Inflammatory macrophage treated with lipopolysaccharide for 4 hours (primary cell): ENCODE measurements at regions not wholly inside any gene's neighbourhood (a gene's known extent, or its start where the extent isn't known, plus 50 kb on each side); places are given as distances from the start of the nearest gene placed in this dataset.

Experiments
- DNase-seq: peaks from one replicate; pipeline ENCODE4 v3.0.0-alpha.2; 2020

DNA sequence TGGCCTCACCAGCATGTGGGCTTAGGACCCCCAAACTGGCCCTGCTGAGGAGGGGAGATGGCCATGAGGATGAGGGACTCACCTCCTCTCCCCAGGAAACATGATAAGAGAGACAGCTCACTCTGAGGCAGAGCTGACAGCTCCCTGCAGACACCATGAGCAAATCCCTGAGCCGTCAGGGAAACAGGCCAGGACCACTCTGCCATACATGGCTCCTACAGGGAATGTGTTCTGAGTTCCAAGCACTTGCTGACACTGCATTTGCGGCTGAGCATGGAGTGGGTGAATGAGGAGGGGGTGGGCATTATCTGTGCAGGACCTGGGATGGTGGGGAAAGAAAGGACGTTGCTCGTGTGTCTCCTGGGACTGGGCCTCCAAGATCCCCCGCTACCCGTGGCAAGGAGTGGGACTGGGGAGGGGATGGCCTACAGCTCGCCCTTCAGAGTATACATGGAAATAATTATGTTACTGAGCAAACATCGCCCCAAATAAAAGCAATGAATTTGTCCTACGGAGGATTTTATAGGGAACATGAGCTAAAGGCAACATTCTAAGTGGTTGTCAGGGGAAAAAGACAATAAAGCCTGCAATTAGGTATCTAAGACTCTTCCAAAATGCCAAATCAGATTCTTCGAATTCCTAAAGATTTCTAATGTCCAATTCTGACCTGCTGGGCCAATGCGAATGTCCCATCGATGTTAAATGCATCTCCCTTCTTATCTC lies 355.9 kb upstream of the AJAP1 start:
- no peak for DNase-seq

DNA sequence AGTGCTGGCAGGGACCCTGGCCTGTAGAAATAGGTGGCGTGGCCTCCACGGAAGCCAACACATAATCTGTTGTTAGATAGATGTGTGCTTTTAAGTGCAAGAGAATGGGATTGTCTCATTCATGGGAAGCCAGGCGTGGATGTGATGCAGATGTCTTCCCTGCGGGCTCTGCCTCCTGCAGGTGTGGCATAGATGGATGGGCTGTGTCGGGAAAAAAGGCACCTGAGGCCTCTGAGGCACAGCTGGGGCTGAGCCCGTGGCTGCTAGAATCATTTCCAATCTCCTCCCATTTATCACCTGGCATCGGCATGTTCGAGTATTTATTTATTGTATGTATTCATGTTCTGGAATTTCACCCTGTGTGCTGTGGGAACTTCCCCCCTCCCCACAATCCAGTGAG lies 353.4 kb upstream of the AJAP1 start:
- DNase-seq, result no peak

DNA sequence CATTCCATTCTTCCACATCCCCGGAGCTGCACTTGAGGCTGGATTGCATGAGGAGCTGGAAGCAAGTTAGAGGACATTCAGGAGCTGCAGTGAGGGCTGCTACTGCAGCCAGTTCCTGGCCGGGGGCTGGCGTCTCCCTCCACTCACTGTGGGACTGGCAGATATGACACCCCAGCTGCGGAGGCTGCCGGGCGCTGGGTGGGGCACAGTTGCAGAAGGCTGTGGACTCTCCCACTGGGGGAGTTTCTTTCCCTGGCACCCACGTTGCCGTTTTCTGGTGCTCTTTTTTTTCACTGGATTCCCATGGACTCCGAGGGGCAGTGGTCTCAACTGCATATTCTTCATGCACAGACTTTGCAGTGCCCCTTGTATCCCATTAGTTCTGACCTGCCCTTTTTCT lies 351.1 kb upstream of the AJAP1 start:
- DNase-seq, result no peak

DNA sequence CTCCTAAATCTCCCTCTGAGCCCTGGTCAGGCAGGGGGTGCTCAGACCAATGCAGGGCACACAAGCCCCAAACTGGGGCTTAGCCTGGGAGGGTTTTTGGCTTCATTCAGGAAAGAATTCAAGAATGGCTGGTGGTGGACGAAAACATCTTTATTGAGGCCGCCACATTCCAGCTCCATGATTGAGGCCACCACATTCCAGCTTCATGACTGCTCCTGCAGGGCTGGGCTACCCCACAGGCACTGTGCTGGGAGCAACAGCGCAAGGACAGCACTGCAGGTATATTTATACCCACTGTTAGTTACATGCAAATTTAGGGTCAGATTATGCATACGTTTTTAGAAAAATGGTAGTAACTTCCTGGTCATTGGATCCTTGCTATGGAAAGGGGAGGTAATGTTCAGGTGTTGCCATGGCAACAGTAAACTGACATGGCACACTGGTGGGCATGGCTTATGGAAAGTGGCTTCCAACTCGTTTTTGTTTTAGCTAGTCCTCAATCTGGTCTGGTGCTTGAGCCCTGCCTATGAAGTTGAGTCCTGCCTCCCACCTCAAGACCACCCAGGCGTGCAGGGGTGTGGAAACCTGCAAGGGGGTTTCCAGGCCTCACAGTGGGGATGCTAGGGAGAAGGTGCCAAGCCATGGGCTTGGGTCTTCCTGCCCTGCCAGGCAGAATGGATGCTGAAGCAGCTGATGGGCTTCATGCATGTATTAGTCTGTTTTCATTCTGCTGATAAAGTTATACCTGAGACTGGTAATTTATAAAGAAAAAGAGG lies 348.7 kb upstream of the AJAP1 start:
- no peak for DNase-seq

DNA sequence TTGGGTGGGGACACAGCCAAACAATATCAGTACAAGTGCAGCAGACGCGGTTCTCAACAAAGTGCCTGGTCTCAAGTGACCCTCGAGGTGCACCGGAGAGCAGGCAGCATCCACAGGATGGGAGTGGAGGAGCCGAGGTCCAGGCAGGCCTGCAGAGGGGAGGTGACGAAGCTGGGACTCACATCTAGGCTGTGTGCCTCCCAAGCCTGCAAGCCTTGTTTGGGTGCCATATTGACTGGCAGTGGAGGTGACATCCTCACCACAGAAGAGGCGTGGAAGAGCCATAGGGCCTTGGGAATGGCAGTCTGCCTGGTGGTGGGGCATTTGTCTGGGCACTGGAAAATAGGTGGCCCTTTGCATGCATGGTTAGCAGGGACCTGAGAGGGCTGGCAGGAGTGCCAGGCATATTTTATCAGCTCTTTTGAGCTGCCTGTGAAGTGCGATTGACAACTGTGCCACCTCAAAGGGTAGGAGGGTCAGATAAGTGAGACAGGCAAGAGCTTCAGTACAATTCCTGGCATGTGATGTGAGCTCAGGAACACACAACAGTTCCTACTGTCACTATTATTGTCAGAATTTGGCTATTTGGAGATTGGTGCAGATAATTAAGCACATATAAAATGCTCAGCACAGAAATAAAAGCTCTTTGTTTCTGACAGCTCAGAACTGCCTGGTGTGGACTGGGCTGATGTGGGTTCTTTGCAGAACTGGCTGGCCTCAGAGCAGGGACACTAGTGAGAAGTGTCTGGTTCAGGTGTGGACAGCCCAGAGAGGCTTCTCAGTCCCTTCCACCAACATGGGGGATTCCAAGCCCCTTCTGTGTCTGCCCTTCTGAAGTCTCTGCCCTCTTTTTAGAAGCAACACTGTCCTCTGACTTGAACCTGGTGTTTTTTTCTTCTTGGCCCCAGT lies 347.6 kb upstream of the AJAP1 start:
- DNase-seq, result no peak

DNA sequence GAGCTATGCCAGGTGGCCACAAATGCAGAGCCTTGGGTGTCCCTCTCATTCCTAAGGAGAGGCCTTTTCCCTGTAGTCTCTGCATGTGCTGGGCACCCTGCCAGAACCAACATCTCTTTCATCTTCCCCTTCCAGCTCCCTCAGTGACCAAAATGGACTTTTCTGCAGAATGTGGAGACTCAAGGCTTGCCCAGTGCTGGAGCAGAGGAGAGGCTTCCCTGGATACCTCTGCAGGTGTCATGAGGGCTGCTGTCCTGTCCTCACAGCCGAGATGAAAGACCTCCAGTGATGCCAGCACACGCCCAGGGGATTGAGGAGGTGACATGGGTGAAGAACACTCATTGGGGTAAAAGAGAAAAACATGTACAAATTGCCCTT lies 347.0 kb upstream of the AJAP1 start:
- no peak for DNase-seq

DNA sequence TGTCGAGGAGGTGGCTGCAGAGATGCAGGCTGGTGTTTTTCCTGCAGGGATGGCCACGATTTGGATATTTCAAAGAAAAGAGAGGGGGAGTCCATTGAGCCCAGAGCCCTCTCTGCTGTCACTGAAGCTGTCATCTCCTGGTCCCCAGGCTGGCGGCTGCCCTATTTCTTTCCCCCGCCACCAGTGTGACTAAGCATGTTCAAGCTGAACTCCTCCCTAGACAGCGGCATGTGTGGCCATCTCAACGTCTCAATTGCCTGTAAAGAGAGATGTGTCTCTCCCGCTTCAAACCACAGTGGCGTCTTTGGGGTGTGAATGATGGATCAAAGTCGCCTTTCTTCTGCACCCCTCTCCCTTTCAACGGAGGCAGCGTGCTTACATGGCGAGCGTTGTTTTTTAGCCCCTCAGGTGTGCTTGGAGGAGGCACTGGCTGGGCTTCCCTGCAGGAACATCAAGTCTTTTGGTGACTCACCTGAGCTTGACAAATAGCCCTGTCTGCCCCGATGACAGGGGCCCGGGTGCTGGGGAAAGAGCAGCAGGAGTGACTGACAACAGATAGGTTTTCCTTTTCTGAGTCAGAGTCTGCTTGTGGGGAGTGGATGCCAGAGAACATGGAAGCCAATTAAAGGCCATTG lies 346.4 kb upstream of the AJAP1 start:
- no peak for DNase-seq

DNA sequence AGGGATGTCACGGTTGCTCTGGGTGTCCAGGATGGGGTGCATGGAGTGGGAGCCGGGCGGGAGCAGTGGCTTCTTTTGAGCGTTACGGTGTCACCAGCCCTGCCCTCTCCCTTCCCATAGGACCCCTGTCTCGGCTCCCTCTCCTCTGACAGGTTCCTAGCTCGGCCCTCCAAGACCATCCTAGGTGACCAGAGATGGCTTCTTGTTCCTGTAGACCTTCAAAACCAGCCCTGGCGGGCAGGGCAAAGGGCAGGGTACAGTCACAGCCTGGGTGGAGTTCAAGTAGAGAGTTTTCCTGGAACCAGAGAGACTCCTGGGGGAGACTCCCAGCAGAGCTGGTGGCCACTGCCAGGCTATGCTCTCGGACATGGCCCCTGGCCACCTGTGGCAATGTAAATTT lies 345.6 kb upstream of the AJAP1 start:
- no peak for DNase-seq

DNA sequence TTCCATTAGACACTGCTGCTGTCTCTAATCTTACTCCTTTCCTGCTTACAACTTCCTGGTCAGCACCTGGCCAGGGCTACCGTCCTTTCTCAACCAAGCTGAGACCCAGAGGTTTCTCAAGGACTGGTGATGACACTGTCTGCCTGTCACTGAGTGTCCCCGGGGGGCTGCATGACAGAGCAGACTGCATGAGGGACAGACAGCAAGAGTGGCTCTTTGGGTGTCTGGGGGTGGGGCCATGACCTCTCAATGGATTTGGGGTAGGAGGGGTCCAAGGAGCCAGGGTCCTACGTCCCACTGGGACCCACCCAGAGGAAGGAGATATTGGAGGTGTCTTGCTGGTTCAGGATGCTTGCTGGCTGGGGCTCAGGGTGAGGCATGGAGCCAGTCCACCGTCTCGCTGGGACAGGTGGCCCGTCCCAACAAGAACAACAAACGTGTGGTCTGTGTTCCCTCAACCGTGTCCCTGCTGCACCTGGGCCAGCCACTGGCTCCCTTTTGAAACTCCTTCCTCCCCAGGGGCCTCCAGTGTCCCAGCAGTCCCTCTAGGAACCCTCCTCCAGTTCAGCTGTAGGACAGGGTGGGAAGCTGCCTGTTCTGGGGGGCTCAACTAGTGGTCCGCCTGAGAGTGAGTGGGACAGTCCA lies 344.6 kb upstream of the AJAP1 start:
- DNase-seq, result no peak

DNA sequence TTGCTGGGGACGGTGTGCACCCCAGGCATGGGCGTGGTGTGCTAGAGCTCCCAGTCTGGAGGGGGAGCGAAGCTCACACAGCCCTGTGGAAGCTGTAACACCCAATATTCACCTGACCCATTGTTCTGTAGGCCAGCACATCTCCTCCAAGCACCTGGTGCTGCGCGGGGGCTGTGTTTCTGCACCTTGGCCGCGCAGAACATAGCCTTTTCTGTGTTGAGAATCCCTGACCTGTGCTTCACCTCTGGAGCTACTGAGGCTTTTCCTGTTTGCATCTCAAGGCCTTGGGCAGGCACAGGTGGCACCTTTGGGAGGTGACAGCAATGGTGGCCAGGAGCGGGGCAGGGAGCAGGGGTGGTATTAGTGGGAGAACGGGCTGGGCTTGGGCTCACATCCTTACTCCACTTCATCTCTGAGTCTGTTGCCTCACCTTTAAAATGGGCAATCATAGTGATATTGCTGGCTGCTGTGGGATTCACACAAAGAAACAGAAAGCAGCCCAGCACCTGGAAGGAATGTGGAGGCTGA lies 343.9 kb upstream of the AJAP1 start:
- DNase-seq, result no peak

DNA sequence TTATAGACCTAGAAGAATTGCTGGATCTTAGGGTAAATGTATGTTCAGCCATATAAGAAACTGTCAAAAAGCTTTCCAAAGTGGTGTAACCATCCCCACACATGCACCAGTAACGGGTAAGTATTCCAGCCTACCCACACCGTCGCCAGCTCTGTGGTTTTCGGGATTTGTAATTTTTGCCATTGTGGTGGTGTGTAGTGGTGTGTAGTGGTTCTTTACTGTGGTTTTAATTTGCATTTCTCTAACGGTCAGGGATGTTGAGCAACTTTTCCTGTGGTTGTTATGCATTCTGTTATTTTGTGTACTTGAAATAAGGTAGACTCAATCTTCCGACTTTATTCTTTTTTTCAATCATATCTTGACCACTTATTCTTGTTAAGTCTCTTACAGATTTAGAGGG lies 342.4 kb upstream of the AJAP1 start:
- no peak for DNase-seq

DNA sequence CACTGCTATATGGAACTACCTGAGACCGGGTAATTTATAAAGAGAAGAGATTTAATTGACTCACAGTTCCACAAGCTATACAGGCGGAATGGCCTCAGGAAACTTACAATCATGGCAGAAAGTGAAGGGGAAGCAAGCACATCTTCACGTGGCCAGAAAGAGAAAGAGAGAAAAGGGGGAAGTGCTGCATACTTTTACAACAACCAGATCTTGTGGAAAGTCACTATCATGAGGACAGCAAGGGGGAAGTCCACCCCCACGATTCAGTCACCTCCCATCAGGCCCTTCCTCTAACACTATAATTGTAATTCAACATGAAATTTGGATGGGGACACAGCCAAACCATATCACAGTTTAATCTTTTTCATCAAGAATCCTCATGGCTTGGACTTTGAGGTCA lies 339.2 kb upstream of the AJAP1 start:
- peak; percentile 2 for DNase-seq

DNA sequence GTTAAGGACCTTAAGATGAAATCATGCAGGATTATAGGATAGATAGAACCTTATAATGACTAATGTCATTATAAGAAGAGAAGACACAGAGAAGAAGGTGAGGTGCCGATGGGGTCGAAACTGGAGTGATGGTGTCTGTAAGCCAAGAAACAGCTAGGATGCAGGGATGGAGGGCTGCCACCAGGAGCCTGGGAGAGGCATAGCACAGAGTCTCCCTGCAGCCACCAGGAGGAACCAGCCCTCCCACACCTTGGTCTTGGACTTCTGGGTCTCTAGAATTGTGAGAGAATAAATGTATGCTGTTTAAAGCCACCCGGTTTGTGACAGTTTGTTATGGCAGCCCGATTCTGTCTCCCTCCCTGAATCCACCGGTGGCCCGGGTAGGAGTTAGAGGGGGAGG lies 337.2 kb upstream of the AJAP1 start:
- no peak for DNase-seq

DNA sequence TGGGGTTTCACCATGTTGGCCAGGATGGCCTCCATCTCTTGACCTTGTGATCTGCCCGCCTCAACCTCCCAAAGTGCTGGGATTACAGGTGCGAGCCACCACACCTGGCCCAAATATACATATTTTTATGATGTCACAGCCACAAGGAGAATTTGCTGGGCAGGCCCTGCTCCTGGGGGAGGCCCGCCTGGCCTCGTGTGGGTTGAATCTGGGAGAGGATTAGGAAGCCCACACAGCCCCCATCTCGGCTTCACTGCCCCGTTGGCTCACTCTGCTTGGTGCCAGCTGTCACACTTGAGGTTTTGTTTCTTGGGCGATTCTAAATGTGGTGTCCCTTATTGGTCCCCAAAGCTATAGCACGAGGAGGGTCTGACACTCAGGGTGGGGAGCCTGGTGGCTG lies 335.7 kb upstream of the AJAP1 start:
- DNase-seq, result no peak

DNA sequence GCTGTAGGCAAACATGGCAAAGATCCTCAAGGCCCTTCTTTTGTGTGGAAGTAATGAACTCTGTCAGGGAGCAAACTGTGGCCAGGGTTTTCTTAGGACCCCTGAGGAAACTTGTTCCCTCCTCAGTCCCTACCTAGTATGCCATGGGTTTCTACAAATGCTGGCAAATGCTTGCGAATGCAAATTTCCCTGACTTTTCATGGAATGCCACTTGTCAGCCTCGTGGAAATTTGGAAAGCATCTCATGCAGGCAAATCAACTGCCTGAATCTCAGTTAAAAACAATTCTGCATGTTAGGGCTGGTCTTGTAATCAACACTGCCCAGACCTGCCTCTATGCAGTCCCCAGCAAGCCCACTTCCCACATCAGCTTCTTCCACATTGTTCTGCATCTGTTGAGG lies 334.9 kb upstream of the AJAP1 start:
- DNase-seq, result no peak

DNA sequence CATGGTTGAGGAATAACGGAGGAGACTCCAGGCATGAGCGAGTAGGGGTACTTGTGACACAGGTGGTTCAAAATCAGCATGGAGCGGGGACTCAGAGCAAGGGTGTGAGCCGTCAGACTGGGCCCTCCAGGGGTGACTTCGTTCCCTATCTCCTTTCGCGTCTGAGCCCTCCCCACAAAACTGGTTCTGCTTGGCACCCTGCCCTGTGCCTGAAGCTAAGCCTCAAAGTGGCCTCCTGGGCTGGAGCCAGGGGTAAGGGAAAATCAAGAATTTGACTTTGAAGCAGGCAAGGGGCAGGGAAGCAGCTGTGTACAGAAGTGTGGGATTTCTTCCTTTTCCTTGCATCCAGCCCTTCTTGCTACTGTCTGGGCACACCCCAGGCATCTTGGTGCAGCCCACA lies 331.5 kb upstream of the AJAP1 start:
- DNase-seq, result no peak

DNA sequence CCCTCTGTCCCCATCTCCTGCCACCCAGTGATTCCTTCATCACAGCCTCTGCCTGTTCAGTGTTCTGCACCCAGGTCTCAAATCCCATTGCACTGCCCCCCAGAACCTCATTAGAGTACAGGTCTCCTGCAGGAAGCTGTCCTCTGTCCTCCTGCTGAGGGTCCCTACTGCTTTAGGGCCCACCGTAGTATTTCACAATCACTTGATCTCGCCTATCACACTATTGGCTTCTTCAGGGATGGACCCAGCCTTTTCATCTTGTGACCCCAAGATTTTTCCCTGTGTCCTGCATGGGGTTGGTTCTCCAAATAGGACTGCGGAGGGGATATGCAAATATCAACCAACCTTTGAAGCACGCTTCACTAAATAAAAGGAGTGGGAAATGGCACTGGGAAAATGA lies 331.1 kb upstream of the AJAP1 start:
- DNase-seq, result no peak

DNA sequence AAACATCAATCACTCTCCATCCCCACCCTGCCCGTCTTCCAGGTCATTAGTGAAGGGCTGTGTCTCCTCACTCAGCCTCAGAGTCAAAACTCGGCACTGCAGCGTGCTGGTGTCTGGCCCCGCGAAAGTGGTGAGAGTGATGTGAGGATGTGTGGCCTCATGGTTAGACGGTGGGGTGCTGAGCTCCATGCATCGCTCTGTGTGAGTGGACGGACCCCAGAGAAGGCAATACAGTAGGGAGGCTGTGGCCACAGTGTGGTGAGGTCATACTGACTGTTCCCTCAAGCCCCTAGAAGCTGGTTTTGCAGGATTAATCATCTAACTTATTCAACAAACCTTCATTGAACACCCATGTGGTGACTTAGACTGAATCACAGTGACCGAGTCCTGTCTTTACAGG lies 329.9 kb upstream of the AJAP1 start:
- no peak for DNase-seq

DNA sequence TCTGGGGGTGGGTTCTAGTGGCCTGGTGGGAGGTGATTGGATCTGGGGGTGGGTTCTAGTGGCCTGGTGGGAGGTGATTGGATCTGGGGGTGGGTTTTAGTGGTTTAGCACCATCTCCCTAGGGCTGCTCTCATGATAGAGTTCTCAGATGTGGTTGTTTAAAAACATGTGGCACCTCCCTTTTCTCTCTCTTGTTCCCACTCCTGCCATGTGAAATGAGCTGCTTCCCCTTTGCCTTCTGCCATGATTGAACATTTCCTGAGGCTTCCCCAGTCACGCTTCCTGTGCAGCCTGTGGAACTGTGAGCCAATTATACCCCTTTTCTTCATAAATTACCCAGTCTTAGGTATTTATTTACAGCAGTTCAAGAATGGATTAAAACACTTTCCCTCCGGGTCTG lies 327.3 kb upstream of the AJAP1 start:
- no peak for DNase-seq

DNA sequence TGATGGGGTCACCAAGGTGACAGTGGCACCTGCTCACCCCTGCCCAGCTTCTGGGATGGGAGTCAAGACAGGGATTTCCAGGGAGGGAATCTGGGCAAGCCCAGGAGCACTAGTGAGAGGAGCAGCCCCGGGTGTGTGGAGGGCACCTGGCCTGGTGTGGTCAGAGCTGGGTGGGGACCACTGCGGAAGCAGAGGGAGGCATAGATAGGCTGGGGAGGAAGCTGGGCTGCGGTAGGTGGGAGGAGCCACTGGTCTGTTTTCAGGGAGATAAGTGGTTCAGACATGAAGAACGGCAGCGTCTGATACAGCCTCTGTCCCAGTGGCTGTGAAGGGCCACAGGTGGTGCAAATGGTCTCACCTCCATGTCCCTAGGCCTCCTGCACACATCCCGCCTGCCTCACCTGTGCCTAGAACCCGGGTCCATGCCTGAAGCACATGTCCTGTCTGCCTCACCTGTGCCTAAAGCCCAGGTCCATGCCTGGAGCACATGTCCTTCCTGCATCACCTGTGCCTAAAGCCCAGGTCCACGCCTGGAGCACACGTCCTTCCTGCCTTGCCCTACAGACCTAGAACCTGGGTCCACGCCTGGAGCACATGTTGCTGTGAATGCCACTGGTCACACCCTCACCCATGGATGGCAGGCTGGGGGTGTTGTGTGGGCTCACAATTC lies 325.9 kb upstream of the AJAP1 start:
- DNase-seq, result no peak

DNA sequence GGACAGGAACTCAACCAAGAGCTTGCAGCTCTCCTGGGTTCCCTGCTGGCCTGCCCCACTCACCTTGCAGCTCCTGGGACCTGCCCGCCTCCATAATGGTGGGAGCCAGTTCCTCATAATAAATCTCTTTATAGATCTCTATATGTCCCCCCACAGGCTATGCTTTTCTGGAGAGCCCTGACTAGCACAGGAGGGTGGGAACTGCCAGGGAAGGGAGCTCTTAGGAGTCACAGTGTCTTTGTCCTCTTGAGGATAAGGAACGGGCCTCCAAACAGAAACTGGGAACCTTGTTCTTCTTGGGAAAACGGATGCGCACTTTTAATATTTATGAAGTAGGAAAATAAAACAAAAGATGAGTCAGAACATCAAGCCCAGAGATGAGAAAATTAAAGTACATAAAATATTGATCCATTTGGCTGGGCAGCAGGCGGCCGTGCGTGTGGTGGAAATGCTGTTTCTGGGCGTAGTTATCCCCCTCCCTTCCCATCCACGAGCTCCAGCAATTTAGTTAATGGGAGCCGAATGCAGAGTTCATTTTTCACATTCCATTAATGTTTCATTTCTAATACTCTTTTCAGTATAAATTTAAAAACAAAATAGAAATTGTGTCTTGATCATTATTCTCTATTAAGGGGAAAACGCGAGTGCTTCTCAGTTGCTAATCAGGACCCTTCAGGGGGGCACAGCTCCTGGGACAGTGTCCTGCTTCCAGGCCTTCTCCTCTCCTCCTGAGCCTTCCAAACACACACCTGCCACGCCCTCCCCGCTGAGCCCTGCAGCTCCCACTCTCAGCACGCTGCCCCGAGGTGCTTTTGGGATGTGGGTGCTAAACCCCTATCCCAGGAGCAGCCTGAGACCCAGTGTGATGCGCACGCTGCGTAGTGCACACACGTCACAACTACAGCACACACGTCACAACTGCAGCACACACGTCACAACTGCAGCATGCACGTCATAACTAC lies 323.3 kb upstream of the AJAP1 start:
- DNase-seq, result no peak
